BLaER1 (cell line): ENCODE measurements at regions not wholly inside any gene's neighbourhood (a gene's known extent, or its start where the extent isn't known, plus 50 kb on each side); places are given as distances from the start of the nearest gene placed in this dataset.

Experiments
- H3K27ac ChIP-seq: shearing (Covaris generic); formaldehyde crosslinking; 2 replicates; pipeline ENCODE4 v1.8.1; 2022
- H3K27me3 ChIP-seq: shearing (Covaris generic); formaldehyde crosslinking; 2 replicates; pipeline ENCODE4 v1.8.1; 2022
- H3K36me3 ChIP-seq: shearing (Covaris generic); formaldehyde crosslinking; 2 replicates; pipeline ENCODE4 v1.8.1; 2022
- H3K4me1 ChIP-seq: shearing (Covaris generic); formaldehyde crosslinking; 2 replicates; pipeline ENCODE4 v1.8.1; 2022
- H3K4me2 ChIP-seq: shearing (Covaris generic); formaldehyde crosslinking; 2 replicates; pipeline ENCODE4 v1.8.1; 2022
- H3K4me3 ChIP-seq: shearing (Covaris generic); formaldehyde crosslinking; 2 replicates; pipeline ENCODE4 v1.8.1; 2022
- H3K9ac ChIP-seq: shearing (Covaris generic); formaldehyde crosslinking; 2 replicates; pipeline ENCODE4 v1.8.1; 2022
- H3K9me3 ChIP-seq: shearing (Covaris generic); formaldehyde crosslinking; 2 replicates; pipeline ENCODE4 v1.8.1; 2022
- H4K20me1 ChIP-seq: shearing (Covaris generic); formaldehyde crosslinking; 2 replicates; pipeline ENCODE4 v1.8.1; 2022
- Cebpa-rat ChIP-seq: shearing (Covaris generic); IDR thresholded peaks from 2 replicates; pipeline ENCODE4 v1.8.1; 2022

GRCh38 chr3:135792858-135793475 lies 172.6 kb upstream of the PPP2R3A start:
- H3K27me3 ChIP-seq = no peaks in the 10 kb centered on the region
- H3K27ac ChIP-seq = no peak overlapping the region
- H4K20me1 ChIP-seq = no peaks in the 10 kb centered on the region
- H3K9ac ChIP-seq = no peak overlapping the region
- no peaks in the 10 kb centered on the region for H3K36me3 ChIP-seq
- H3K4me1 ChIP-seq = no peaks in the 10 kb centered on the region
- no peak overlapping the region for H3K4me2 ChIP-seq
- H3K4me3 ChIP-seq = no peak overlapping the region
- no peak for TF ChIP-seq Cebpa-rat
- H3K9me3 ChIP-seq = no peaks in the 10 kb centered on the region

GRCh38 chr3:135800071-135800549 lies 165.4 kb upstream of the PPP2R3A start:
- Histone ChIP-seq H3K27me3 (no peaks in the 10 kb centered on the region), H3K27ac (no peak overlapping the region), H3K4me1 (no peaks in the 10 kb centered on the region), H3K9me3 (no peaks in the 10 kb centered on the region), H3K36me3 (no peaks in the 10 kb centered on the region), H3K4me3 (no peak overlapping the region), H3K4me2 (no peak overlapping the region), H3K9ac (no peak overlapping the region), H4K20me1 (no peaks in the 10 kb centered on the region)
- no peak for TF ChIP-seq Cebpa-rat

GRCh38 chr3:135801018-135801417 lies 164.5 kb upstream of the PPP2R3A start:
- Histone ChIP-seq H3K4me2 (no peak overlapping the region), H3K4me1 (no peaks in the 10 kb centered on the region), H3K27me3 (no peaks in the 10 kb centered on the region), H4K20me1 (no peaks in the 10 kb centered on the region), H3K9ac (no peak overlapping the region), H3K9me3 (no peaks in the 10 kb centered on the region), H3K27ac (no peak overlapping the region), H3K36me3 (no peaks in the 10 kb centered on the region), H3K4me3 (no peak overlapping the region)
- no peak for TF ChIP-seq Cebpa-rat

GRCh38 chr3:135802171-135802570 lies 163.4 kb upstream of the PPP2R3A start:
- no peaks in the 10 kb centered on the region for H4K20me1 ChIP-seq
- no peaks in the 10 kb centered on the region for H3K27me3 ChIP-seq
- H3K36me3 ChIP-seq = no peaks in the 10 kb centered on the region
- no peak for TF ChIP-seq Cebpa-rat
- no peaks in the 10 kb centered on the region for H3K4me1 ChIP-seq
- no peak overlapping the region for H3K27ac ChIP-seq
- no peak overlapping the region for H3K4me2 ChIP-seq
- no peaks in the 10 kb centered on the region for H3K9me3 ChIP-seq
- no peak overlapping the region for H3K4me3 ChIP-seq
- no peak overlapping the region for H3K9ac ChIP-seq

GRCh38 chr3:135803028-135803692 lies 162.4 kb upstream of the PPP2R3A start:
- H3K27ac ChIP-seq = no peak overlapping the region
- no peaks in the 10 kb centered on the region for H3K36me3 ChIP-seq
- H4K20me1 ChIP-seq = no peaks in the 10 kb centered on the region
- no peak overlapping the region for H3K4me3 ChIP-seq
- H3K27me3 ChIP-seq = no peaks in the 10 kb centered on the region
- no peak for TF ChIP-seq Cebpa-rat
- no peaks in the 10 kb centered on the region for H3K4me1 ChIP-seq
- no peaks in the 10 kb centered on the region for H3K9me3 ChIP-seq
- no peak overlapping the region for H3K4me2 ChIP-seq
- no peak overlapping the region for H3K9ac ChIP-seq

GRCh38 chr3:135805752-135806151 lies 159.8 kb upstream of the PPP2R3A start:
- H3K4me1 ChIP-seq = no peaks in the 10 kb centered on the region
- no peak overlapping the region for H3K4me3 ChIP-seq
- H3K4me2 ChIP-seq = no peak overlapping the region
- no peak overlapping the region for H3K27ac ChIP-seq
- no peaks in the 10 kb centered on the region for H3K9me3 ChIP-seq
- no peaks in the 10 kb centered on the region for H4K20me1 ChIP-seq
- H3K9ac ChIP-seq = no peak overlapping the region
- H3K36me3 ChIP-seq = no peaks in the 10 kb centered on the region
- TF ChIP-seq Cebpa-rat = no peak
- H3K27me3 ChIP-seq = no peaks in the 10 kb centered on the region

GRCh38 chr3:135806317-135806716 lies 159.2 kb upstream of the PPP2R3A start:
- H3K4me1 ChIP-seq = no peaks in the 10 kb centered on the region
- no peaks in the 10 kb centered on the region for H3K36me3 ChIP-seq
- no peaks in the 10 kb centered on the region for H3K9me3 ChIP-seq
- H3K9ac ChIP-seq = no peak overlapping the region
- H4K20me1 ChIP-seq = no peaks in the 10 kb centered on the region
- H3K4me2 ChIP-seq = no peak overlapping the region
- no peak overlapping the region for H3K4me3 ChIP-seq
- no peak overlapping the region for H3K27ac ChIP-seq
- TF ChIP-seq Cebpa-rat = no peak
- H3K27me3 ChIP-seq = no peaks in the 10 kb centered on the region

GRCh38 chr3:135807879-135808278 lies 157.6 kb upstream of the PPP2R3A start:
- H3K4me1 ChIP-seq = no peaks in the 10 kb centered on the region
- no peaks in the 10 kb centered on the region for H4K20me1 ChIP-seq
- no peak overlapping the region for H3K4me2 ChIP-seq
- TF ChIP-seq Cebpa-rat = no peak
- H3K9me3 ChIP-seq = no peaks in the 10 kb centered on the region
- H3K27ac ChIP-seq = no peak overlapping the region
- no peak overlapping the region for H3K4me3 ChIP-seq
- H3K36me3 ChIP-seq = no peaks in the 10 kb centered on the region
- no peaks in the 10 kb centered on the region for H3K27me3 ChIP-seq
- no peak overlapping the region for H3K9ac ChIP-seq

- Histone ChIP-seq H3K4me1 (no peaks in the 10 kb centered on the region), H3K9me3 (no peaks in the 10 kb centered on the region), H3K27me3 (no peaks in the 10 kb centered on the region), H3K36me3 (no peaks in the 10 kb centered on the region), H3K4me2 (no peak overlapping the region), H3K27ac (no peak overlapping the region), H3K4me3 (no peak overlapping the region), H3K9ac (no peak overlapping the region), H4K20me1 (no peaks in the 10 kb centered on the region)
- TF ChIP-seq Cebpa-rat = no peak
These were observed 156.4 kb upstream of the PPP2R3A start for GRCh38 chr3:135809021-135809634.

GRCh38 chr3:135811651-135812050 lies 153.9 kb upstream of the PPP2R3A start:
- Histone ChIP-seq H4K20me1 (no peaks in the 10 kb centered on the region), H3K4me1 (no peaks in the 10 kb centered on the region), H3K36me3 (no peaks in the 10 kb centered on the region), H3K9ac (no peak overlapping the region), H3K27me3 (no peaks in the 10 kb centered on the region), H3K27ac (no peak overlapping the region), H3K4me3 (no peak overlapping the region), H3K4me2 (no peak overlapping the region), H3K9me3 (no peaks in the 10 kb centered on the region)
- TF ChIP-seq Cebpa-rat = no peak
